ENCODE measurements at regions not wholly inside any gene's neighbourhood (a gene's known extent, or its start where the extent isn't known, plus 50 kb on each side); places are given as distances from the start of the nearest gene placed in this dataset.

DNA sequence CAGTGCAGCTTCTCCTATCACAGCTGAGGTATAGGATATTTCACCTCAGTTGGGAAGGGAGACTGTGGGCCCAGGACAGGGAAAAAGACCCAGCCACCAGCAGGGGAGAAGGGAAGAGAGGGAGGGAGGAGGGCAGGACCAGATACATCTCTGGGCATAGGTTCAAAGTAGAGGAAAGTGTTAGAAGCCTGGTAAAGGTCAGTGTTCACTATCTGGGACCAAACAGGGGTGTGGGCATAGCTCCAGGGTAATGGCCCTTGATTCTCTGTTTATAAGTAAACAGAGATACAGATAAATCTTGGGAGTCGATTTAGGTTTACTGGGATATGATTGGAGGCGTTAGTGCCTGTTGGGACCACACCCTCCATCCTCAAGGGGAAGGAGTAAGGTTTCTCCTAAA lies 266.2 kb downstream of the LRFN2 start:
- Histone ChIP-seq H4K20me1 (ENCODE audit: insufficient read depth, low read length) (no peaks in the 10 kb centered on the region), H3K9me3 (ENCODE audit: insufficient read depth, low read depth, low read length) (no peaks in the 10 kb centered on the region), H3K27ac (ENCODE audit: low read depth, low read length) (no peak overlapping the region), H3K9ac (ENCODE audit: low read length) (no peak overlapping the region), H3K4me2 (ENCODE audit: low read length) (no peak overlapping the region), H3K4me3 (ENCODE audit: insufficient read depth, low read depth, low read length) (no peak overlapping the region), H2AFZ (ENCODE audit: low read depth, low read length) (no peak overlapping the region), H3K36me3 (ENCODE audit: insufficient read depth, low read length) (no peaks in the 10 kb centered on the region), H3K79me2 (ENCODE audit: insufficient read depth, low read length) (no peaks in the 10 kb centered on the region), H3K27me3 (ENCODE audit: insufficient read depth, low read length) (peaks cover 3% of the 10 kb centered on the region), H3K4me1 (ENCODE audit: insufficient read depth, low read length) (no peaks in the 10 kb centered on the region)
- Mint-ChIP-seq H3K9me3 (ENCODE audit: unreplicated experiment) (peaks cover 6% of the 10 kb centered on the region), H3K36me3 (ENCODE audit: low read depth, unreplicated experiment) (peaks cover 1% of the 10 kb centered on the region), H3K27ac (ENCODE audit: unreplicated experiment) (no peak overlapping the region), H3K4me3 (ENCODE audit: unreplicated experiment) (no peak overlapping the region), H3K4me1 (ENCODE audit: low read depth, unreplicated experiment) (no peaks in the 10 kb centered on the region), H3K27me3 (ENCODE audit: low read depth, unreplicated experiment) (peaks cover 54% of the 10 kb centered on the region)
- FAIRE-seq (no peak), DNase-seq (ENCODE audit: low read depth) (no peak)
- TF ChIP-seq CTCF (IDR thresholded peaks at IDR 0.05; ENCODE audit: insufficient read depth, low read depth, low read length) = no peak
- no peak for TF ChIP-seq EZH2 (IDR thresholded peaks at IDR 0.05; ENCODE audit: insufficient read depth, low read length)

- no peak overlapping the region for H3K4me3 Mint-ChIP-seq (ENCODE audit: unreplicated experiment)
- Histone ChIP-seq H3K4me3 (ENCODE audit: insufficient read depth, low read depth, low read length) (no peak overlapping the region), H3K4me1 (ENCODE audit: insufficient read depth, low read length) (no peaks in the 10 kb centered on the region)
These were observed 266.7 kb downstream of the LRFN2 start for GRCh38 chr6:40320441-40320840.

More at GRCh38 chr6:40320441-40320840, 266.7 kb downstream of the LRFN2 start:
- H2AFZ ChIP-seq (ENCODE audit: low read depth, low read length) = no peak overlapping the region
- H3K27me3 ChIP-seq (ENCODE audit: insufficient read depth, low read length) = peaks cover 3% of the 10 kb centered on the region
- peaks cover 6% of the 10 kb centered on the region for H3K9me3 Mint-ChIP-seq (ENCODE audit: unreplicated experiment)
- no peaks in the 10 kb centered on the region for H4K20me1 ChIP-seq (ENCODE audit: insufficient read depth, low read length)
- no peak overlapping the region for H3K4me2 ChIP-seq (ENCODE audit: low read length)
- no peaks in the 10 kb centered on the region for H3K79me2 ChIP-seq (ENCODE audit: insufficient read depth, low read length)
- H3K27ac Mint-ChIP-seq (ENCODE audit: unreplicated experiment) = no peak overlapping the region
- FAIRE-seq (no peak), DNase-seq (ENCODE audit: low read depth) (no peak)
- H3K36me3 ChIP-seq (ENCODE audit: insufficient read depth, low read length) = no peaks in the 10 kb centered on the region
- H3K4me1 Mint-ChIP-seq (ENCODE audit: low read depth, unreplicated experiment) = no peaks in the 10 kb centered on the region
- no peak for TF ChIP-seq EZH2 (IDR thresholded peaks at IDR 0.05; ENCODE audit: insufficient read depth, low read length)
- TF ChIP-seq CTCF (IDR thresholded peaks at IDR 0.05; ENCODE audit: insufficient read depth, low read depth, low read length) = no peak
- peaks cover 1% of the 10 kb centered on the region for H3K36me3 Mint-ChIP-seq (ENCODE audit: low read depth, unreplicated experiment)
- no peak overlapping the region for H3K9ac ChIP-seq (ENCODE audit: low read length)
- no peaks in the 10 kb centered on the region for H3K9me3 ChIP-seq (ENCODE audit: insufficient read depth, low read depth, low read length)
- no peak overlapping the region for H3K27ac ChIP-seq (ENCODE audit: low read depth, low read length)
- H3K27me3 Mint-ChIP-seq (ENCODE audit: low read depth, unreplicated experiment) = peaks cover 54% of the 10 kb centered on the region

Data from astrocyte (in vitro differentiated cells and primary cell).